K562 (cell line): ENCODE measurements at regions not wholly inside any gene's neighbourhood (a gene's known extent, or its start where the extent isn't known, plus 50 kb on each side); places are given as distances from the start of the nearest gene placed in this dataset.

Source experiments
- ETV6 ChIP-seq, 3 experiments: fragments of 150-350 bp in 1 of 3; sonication (generic) in 1 of 3; formaldehyde crosslinking in 1 of 3; IDR thresholded peaks; 2 replicates each; pipeline versions ENCODE4 v1.6.1 to v1.8.0; 2014 to 2022; ENCODE audit warnings: borderline replicate concordance in 2 of 3, low read depth in 2 of 3, antibody characterized with exemption in 1 of 3, low read length in 1 of 3, mild to moderate bottlenecking in 1 of 3, missing genetic modification reagents in 1 of 3
- MAFF ChIP-seq: IDR thresholded peaks from 2 replicates; pipeline ENCODE4 v1.6.1; 2012; ENCODE audit warnings: low read length, improper control_type of control experiment
- MEIS2 ChIP-seq: fragments of 450-650 bp; IDR thresholded peaks from 2 replicates; pipeline ENCODE4 v1.6.1; 2014; ENCODE audit warnings: mild to moderate bottlenecking; ENCODE audit not compliant: partially characterized antibody
- NFRKB ChIP-seq: fragments of 450-650 bp; IDR thresholded peaks from 2 replicates; pipeline ENCODE4 v1.6.1; 2016; ENCODE audit warnings: low read depth
- POU5F1 ChIP-seq: fragments of 150-350 bp; IDR thresholded peaks from 2 replicates; pipeline ENCODE4 v1.6.1; 2014; ENCODE audit warnings: borderline replicate concordance, low read length, low read depth, mild to moderate bottlenecking; ENCODE audit not compliant: partially characterized antibody
- RAD21 ChIP-seq, 2 experiments: fragments of 250-450 bp in 1 of 2; fragments of 450-650 bp in 1 of 2; sonication (Bioruptor Pico) in 1 of 2; formaldehyde crosslinking in 1 of 2; IDR thresholded peaks in 1 of 2; conservative IDR thresholded peaks in 1 of 2; 2 replicates each; pipeline versions ENCODE4 v1.4.0 to v1.8.0; 2020 to 2022; ENCODE audit warnings: mild to moderate bottlenecking in 2 of 2, moderate library complexity in 1 of 2
- REST ChIP-seq, 2 experiments: fragments of 450-650 bp; formaldehyde crosslinking in 1 of 2; IDR thresholded peaks; 2 replicates each; pipeline versions ENCODE4 v1.4.0 to v1.6.1; 2014 to 2020; ENCODE audit warnings: mild to moderate bottlenecking in 2 of 2, borderline replicate concordance in 1 of 2, low read depth in 1 of 2
- TF ChIP-seq, protein P1 (sequence below), 3 experiments: IDR thresholded peaks in 2 of 3; conservative IDR thresholded peaks in 1 of 3; 2 replicates each; pipeline ENCODE4 v1.5.1; 2011 to 2012; ENCODE audit warnings: low read length in 3 of 3, mild to moderate bottlenecking in 3 of 3, control low read depth in 2 of 3, improper control_type of control experiment in 1 of 3, inconsistent platforms in 1 of 3, low read depth in 1 of 3, mixed read lengths in 1 of 3, moderate library complexity in 1 of 3; ENCODE audit not compliant: insufficient read depth in 2 of 3
- TF ChIP-seq, protein P2 (sequence below): sonication (generic); formaldehyde crosslinking; IDR thresholded peaks from 2 replicates; pipeline ENCODE4 v1.8.0; 2023; ENCODE audit warnings: mild to moderate bottlenecking, missing genetic modification reagents
- TF ChIP-seq, protein P3 (sequence below): sonication (generic); formaldehyde crosslinking; IDR thresholded peaks from 2 replicates; pipeline ENCODE4 v1.9.0; 2022; ENCODE audit warnings: mild to moderate bottlenecking, missing genetic modification reagents

- TF ChIP-seq REST (IDR thresholded peaks at IDR 0.05; ENCODE audit: borderline replicate concordance): peak; percentile 31; the same call in 1 of the 2 replicates
- TF ChIP-seq REST (CRISPR knock-in tag; IDR thresholded peaks at IDR 0.05; ENCODE audit: low read depth): no peak
- TF ChIP-seq MAFF: no peak
- TF ChIP-seq, protein P1, sequence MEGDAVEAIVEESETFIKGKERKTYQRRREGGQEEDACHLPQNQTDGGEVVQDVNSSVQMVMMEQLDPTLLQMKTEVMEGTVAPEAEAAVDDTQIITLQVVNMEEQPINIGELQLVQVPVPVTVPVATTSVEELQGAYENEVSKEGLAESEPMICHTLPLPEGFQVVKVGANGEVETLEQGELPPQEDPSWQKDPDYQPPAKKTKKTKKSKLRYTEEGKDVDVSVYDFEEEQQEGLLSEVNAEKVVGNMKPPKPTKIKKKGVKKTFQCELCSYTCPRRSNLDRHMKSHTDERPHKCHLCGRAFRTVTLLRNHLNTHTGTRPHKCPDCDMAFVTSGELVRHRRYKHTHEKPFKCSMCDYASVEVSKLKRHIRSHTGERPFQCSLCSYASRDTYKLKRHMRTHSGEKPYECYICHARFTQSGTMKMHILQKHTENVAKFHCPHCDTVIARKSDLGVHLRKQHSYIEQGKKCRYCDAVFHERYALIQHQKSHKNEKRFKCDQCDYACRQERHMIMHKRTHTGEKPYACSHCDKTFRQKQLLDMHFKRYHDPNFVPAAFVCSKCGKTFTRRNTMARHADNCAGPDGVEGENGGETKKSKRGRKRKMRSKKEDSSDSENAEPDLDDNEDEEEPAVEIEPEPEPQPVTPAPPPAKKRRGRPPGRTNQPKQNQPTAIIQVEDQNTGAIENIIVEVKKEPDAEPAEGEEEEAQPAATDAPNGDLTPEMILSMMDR (IDR thresholded peaks at IDR 0.05 in 2 of 3, conservative IDR thresholded peaks at IDR 0.05 in 1 of 3; ENCODE audit: insufficient read depth in 2 of 3, low read depth in 1 of 3, low read length in 3 of 3): peak; percentile 70 to 79 (median 70)
- no peak for TF ChIP-seq NFRKB
- TF ChIP-seq POU5F1: no peak
- TF ChIP-seq, protein P2, sequence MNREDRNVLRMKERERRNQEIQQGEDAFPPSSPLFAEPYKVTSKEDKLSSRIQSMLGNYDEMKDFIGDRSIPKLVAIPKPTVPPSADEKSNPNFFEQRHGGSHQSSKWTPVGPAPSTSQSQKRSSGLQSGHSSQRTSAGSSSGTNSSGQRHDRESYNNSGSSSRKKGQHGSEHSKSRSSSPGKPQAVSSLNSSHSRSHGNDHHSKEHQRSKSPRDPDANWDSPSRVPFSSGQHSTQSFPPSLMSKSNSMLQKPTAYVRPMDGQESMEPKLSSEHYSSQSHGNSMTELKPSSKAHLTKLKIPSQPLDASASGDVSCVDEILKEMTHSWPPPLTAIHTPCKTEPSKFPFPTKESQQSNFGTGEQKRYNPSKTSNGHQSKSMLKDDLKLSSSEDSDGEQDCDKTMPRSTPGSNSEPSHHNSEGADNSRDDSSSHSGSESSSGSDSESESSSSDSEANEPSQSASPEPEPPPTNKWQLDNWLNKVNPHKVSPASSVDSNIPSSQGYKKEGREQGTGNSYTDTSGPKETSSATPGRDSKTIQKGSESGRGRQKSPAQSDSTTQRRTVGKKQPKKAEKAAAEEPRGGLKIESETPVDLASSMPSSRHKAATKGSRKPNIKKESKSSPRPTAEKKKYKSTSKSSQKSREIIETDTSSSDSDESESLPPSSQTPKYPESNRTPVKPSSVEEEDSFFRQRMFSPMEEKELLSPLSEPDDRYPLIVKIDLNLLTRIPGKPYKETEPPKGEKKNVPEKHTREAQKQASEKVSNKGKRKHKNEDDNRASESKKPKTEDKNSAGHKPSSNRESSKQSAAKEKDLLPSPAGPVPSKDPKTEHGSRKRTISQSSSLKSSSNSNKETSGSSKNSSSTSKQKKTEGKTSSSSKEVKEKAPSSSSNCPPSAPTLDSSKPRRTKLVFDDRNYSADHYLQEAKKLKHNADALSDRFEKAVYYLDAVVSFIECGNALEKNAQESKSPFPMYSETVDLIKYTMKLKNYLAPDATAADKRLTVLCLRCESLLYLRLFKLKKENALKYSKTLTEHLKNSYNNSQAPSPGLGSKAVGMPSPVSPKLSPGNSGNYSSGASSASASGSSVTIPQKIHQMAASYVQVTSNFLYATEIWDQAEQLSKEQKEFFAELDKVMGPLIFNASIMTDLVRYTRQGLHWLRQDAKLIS (CRISPR knock-in tag): no peak
- peak; percentile 33 to 58 for TF ChIP-seq RAD21 (CRISPR knock-in tag; conservative IDR thresholded peaks at IDR 0.05 in 1 of 2, IDR thresholded peaks at IDR 0.05 in 1 of 2)
- TF ChIP-seq ETV6 (IDR thresholded peaks at IDR 0.05; ENCODE audit: borderline replicate concordance in 1 of 2, low read depth in 2 of 2, low read length in 1 of 2): no peak
- TF ChIP-seq ETV6 (CRISPR knock-in tag; IDR thresholded peaks at IDR 0.05; ENCODE audit: borderline replicate concordance): no peak
- TF ChIP-seq, protein P3, sequence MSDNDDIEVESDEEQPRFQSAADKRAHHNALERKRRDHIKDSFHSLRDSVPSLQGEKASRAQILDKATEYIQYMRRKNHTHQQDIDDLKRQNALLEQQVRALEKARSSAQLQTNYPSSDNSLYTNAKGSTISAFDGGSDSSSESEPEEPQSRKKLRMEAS (CRISPR knock-in tag): no peak
- peak; percentile 15 for TF ChIP-seq MEIS2
These were observed 146.5 kb upstream of the RAG2 start (continued) for GRCh38 chr11:36744375-36745168.
